ENCODE measurements at regions not wholly inside any gene's neighbourhood (a gene's known extent, or its start where the extent isn't known, plus 50 kb on each side); places are given as distances from the start of the nearest gene placed in this dataset.

- Histone ChIP-seq H3K36me3 (no peaks in the 10 kb centered on the region), H3K27me3 (no peaks in the 10 kb centered on the region), H3K4me3 (no peak overlapping the region), H3K4me1 (no peaks in the 10 kb centered on the region), H3K9me3 (no peaks in the 10 kb centered on the region), H3K27ac (no peak overlapping the region)
- intact Hi-C loops (cut with DNase I) = no loop called here
- ATAC-seq (no peak), DNase-seq (no peak)
- no peak for TF ChIP-seq CTCF (IDR thresholded peaks at IDR 0.05)
Measured at GRCh38 chr3:127471142-127471541, 119.4 kb downstream of the TPRA1 start.

GRCh38 chr3:127469760-127470159 is 120.8 kb downstream of the TPRA1 start:
- intact Hi-C loops (cut with DNase I) = no loop called here
- TF ChIP-seq CTCF (IDR thresholded peaks at IDR 0.05) = no peak
- H3K36me3 ChIP-seq = no peaks in the 10 kb centered on the region
- H3K4me1 ChIP-seq = no peaks in the 10 kb centered on the region
- no peaks in the 10 kb centered on the region for H3K9me3 ChIP-seq
- ATAC-seq (no peak), DNase-seq (no peak)
- H3K27me3 ChIP-seq = no peaks in the 10 kb centered on the region
- no peak overlapping the region for H3K4me3 ChIP-seq
- no peak overlapping the region for H3K27ac ChIP-seq

- Histone ChIP-seq H3K4me1 (no peaks in the 10 kb centered on the region), H3K4me3 (no peak overlapping the region), H3K27ac (no peak overlapping the region), H3K27me3 (no peaks in the 10 kb centered on the region), H3K9me3 (no peaks in the 10 kb centered on the region), H3K36me3 (no peaks in the 10 kb centered on the region)
- ATAC-seq = peak; percentile 36
- intact Hi-C loops (cut with DNase I) = no loop called here
- no peak for TF ChIP-seq CTCF (IDR thresholded peaks at IDR 0.05)
- DNase-seq = no peak
Measured at GRCh38 chr3:127467391-127467790, 123.1 kb downstream of the TPRA1 start.

- peak; percentile 6 for ATAC-seq
- H3K4me3 ChIP-seq = no peak overlapping the region
- no peaks in the 10 kb centered on the region for H3K4me1 ChIP-seq
- intact Hi-C loops (cut with DNase I) = no loop called here
- no peak overlapping the region for H3K27ac ChIP-seq
- no peak for DNase-seq
- no peak for TF ChIP-seq CTCF (IDR thresholded peaks at IDR 0.05)
- no peaks in the 10 kb centered on the region for H3K36me3 ChIP-seq
- no peaks in the 10 kb centered on the region for H3K9me3 ChIP-seq
- H3K27me3 ChIP-seq = no peaks in the 10 kb centered on the region
Measured at GRCh38 chr3:127464642-127465041, 125.9 kb downstream of the TPRA1 start.

GRCh38 chr3:127462111-127462655 is 128.3 kb downstream of the TPRA1 start:
- peaks cover 1% of the 10 kb centered on the region for H3K27me3 ChIP-seq
- no peaks in the 10 kb centered on the region for H3K9me3 ChIP-seq
- H3K4me1 ChIP-seq = no peaks in the 10 kb centered on the region
- TF ChIP-seq CTCF (IDR thresholded peaks at IDR 0.05) = no peak
- intact Hi-C loops (cut with DNase I) = no loop called here
- no peak overlapping the region for H3K4me3 ChIP-seq
- no peaks in the 10 kb centered on the region for H3K36me3 ChIP-seq
- ATAC-seq (no peak), DNase-seq (no peak)
- H3K27ac ChIP-seq = no peak overlapping the region

All from upper lobe of right lung (tissue), 1 donor.